ENCODE measurements at regions not wholly inside any gene's neighbourhood (a gene's known extent, or its start where the extent isn't known, plus 50 kb on each side); places are given as distances from the start of the nearest gene placed in this dataset.

DNA sequence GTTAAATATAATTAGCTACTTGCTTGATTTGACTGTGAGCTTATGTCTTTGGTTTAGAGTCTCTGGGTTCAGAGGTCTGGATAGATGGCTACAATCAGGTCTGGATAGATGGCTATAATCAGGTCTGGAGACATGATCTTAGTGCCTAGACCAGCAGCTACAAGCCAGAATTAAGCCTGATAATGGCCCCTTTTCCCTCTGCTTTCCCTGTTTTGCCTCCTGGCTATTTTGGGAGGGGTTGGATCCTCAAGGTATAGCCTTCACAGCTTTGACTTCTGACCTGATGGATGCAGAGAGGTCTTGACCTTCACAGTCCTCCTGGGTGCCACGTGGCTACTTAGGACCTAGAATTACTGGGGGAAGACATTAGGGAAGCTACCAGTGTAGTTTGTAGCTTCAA is 877.7 kb downstream of the GALC start:
- DNase-seq (no peak), ATAC-seq (no peak)
- no peaks in the 10 kb centered on the region for H3K36me3 ChIP-seq (replicated peaks in 1 of 2; ENCODE audit: insufficient read depth in 1 of 2, low read depth in 2 of 2)
- TF ChIP-seq, protein P1, sequence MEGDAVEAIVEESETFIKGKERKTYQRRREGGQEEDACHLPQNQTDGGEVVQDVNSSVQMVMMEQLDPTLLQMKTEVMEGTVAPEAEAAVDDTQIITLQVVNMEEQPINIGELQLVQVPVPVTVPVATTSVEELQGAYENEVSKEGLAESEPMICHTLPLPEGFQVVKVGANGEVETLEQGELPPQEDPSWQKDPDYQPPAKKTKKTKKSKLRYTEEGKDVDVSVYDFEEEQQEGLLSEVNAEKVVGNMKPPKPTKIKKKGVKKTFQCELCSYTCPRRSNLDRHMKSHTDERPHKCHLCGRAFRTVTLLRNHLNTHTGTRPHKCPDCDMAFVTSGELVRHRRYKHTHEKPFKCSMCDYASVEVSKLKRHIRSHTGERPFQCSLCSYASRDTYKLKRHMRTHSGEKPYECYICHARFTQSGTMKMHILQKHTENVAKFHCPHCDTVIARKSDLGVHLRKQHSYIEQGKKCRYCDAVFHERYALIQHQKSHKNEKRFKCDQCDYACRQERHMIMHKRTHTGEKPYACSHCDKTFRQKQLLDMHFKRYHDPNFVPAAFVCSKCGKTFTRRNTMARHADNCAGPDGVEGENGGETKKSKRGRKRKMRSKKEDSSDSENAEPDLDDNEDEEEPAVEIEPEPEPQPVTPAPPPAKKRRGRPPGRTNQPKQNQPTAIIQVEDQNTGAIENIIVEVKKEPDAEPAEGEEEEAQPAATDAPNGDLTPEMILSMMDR (IDR thresholded peaks at IDR 0.05) = no peak
- TF ChIP-seq POLR2A (IDR thresholded peaks at IDR 0.05) = no peak
- H3K27ac ChIP-seq = no peak overlapping the region
- H3K27me3 ChIP-seq = no peaks in the 10 kb centered on the region
- 65 to 71% methylated on average over 1 of the region's 1 CpG for WGBS, 2 donors
- no peaks in the 10 kb centered on the region for H3K4me1 ChIP-seq
- no peaks in the 10 kb centered on the region for H3K9me3 ChIP-seq
- H3K4me3 ChIP-seq = no peak overlapping the region
- intact Hi-C loops (cut with DNase I) = no loop called here

DNA sequence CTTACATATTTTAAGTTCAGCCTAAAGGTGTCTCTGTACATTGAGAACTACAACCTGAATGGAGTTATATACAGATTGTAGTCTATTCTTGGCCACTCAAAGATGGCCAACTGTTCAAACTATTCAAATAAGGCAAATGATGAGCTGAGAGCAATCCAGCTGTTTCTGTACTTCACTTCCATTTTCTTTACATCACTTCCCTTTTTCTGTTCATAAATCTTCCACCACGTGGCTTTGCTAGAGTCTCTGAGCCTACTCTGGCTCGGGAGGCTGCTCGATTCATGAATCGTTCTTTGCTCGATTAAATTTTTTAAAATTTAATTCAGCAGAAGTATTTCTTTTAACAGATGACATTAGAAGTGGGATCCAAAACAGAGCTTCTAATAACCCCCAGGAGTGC is 879.7 kb downstream of the GALC start:
- DNase-seq (no peak), ATAC-seq (no peak)
- Histone ChIP-seq H3K4me1 (no peaks in the 10 kb centered on the region), H3K27me3 (no peaks in the 10 kb centered on the region), H3K9me3 (no peaks in the 10 kb centered on the region), H3K27ac (no peak overlapping the region), H3K36me3 (replicated peaks in 1 of 2; ENCODE audit: insufficient read depth in 1 of 2, low read depth in 2 of 2) (no peaks in the 10 kb centered on the region), H3K4me3 (no peak overlapping the region)
- no peak for TF ChIP-seq POLR2A (IDR thresholded peaks at IDR 0.05)
- TF ChIP-seq, protein P1 (IDR thresholded peaks at IDR 0.05) = no peak
- WGBS, 2 donors = 76 to 81% methylated on average over 5 of the region's 5 CpGs
- intact Hi-C loops (cut with DNase I) = no loop called here

DNA sequence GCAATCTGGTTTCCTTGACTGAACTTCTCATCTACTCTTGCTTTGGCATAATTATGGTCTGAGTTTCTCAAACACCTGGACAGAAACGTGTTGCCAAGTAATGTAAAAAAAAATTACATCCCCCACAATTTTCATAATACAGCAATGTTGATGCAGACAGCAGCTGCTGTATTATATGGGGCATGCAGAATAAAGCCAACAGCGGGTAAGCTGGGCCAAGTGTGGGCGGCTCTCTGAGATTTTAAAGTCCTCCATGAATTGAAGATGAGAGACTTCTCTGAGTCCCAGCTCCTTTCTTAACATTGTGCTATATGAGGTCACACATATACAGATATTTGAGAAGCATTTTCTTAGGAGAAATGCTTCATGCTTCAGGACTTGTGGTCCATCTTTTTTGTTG is 881.2 kb downstream of the GALC start:
- intact Hi-C loops (cut with DNase I) = no loop called here
- Histone ChIP-seq H3K9me3 (no peaks in the 10 kb centered on the region), H3K4me1 (no peaks in the 10 kb centered on the region), H3K27me3 (no peaks in the 10 kb centered on the region), H3K27ac (no peak overlapping the region), H3K36me3 (replicated peaks in 1 of 2; ENCODE audit: insufficient read depth in 1 of 2, low read depth in 2 of 2) (no peaks in the 10 kb centered on the region), H3K4me3 (no peak overlapping the region)
- 76 to 80% methylated on average over 3 of the region's 3 CpGs for WGBS, 2 donors
- ATAC-seq = no peak
- no peak for TF ChIP-seq POLR2A (IDR thresholded peaks at IDR 0.05)
- TF ChIP-seq, protein P1 (IDR thresholded peaks at IDR 0.05) = no peak
- DNase-seq = no peak

DNA sequence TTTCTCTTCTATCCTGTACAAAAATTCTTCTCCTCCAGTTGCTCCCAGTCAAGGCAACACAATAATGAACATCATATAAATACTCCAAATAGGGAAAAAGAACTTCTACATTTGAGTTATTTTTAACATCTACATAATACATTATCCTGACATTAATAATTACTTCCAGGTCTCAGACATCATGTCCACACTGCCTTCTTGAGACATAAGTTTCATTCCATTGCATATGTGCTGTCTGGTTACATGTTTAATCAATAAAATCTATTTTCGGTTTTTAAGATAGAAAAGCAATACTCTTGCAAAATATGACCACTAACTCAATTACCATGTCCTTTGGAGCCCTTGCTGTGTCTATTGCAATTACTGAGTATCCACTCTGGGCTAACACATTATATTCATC is 881.9 kb downstream of the GALC start:
- H3K27ac ChIP-seq = no peak overlapping the region
- H3K4me3 ChIP-seq = no peak overlapping the region
- H3K27me3 ChIP-seq = no peaks in the 10 kb centered on the region
- no peaks in the 10 kb centered on the region for H3K9me3 ChIP-seq
- DNase-seq (no peak), ATAC-seq (no peak)
- intact Hi-C loops (cut with DNase I) = no loop called here
- TF ChIP-seq, protein P1 (IDR thresholded peaks at IDR 0.05) = no peak
- no peak for TF ChIP-seq POLR2A (IDR thresholded peaks at IDR 0.05)
- no peaks in the 10 kb centered on the region for H3K36me3 ChIP-seq (replicated peaks in 1 of 2; ENCODE audit: insufficient read depth in 1 of 2, low read depth in 2 of 2)
- 69 to 71% methylated on average over 1 of the region's 1 CpG for WGBS, 2 donors
- H3K4me1 ChIP-seq = no peaks in the 10 kb centered on the region

DNA sequence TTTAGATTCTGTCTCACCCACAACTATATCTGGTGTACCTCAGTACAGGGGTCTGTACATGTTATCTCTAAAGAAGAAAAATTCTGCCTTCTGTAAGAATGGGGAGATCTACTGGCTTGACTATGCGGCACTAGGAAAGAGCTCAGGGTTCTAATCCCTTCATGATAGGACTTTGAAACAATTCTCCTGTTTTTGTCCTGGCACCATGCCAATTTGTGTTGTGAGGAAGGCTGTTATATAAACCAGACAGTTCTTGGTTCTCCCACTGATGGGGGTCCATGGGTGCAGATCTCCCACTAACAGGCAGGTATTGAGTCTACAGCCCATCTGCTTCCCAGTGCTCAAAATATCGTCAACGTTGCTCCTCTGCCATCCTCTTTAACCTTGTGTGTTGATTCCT is 883.7 kb downstream of the GALC start:
- WGBS, 2 donors = 92 to 94% methylated on average over 3 of the region's 3 CpGs
- no peaks in the 10 kb centered on the region for H3K27me3 ChIP-seq
- ATAC-seq = no peak

More for the DNA sequence above, 883.7 kb downstream of the GALC start:
- Histone ChIP-seq H3K27ac (no peak overlapping the region), H3K9me3 (no peaks in the 10 kb centered on the region), H3K4me1 (no peaks in the 10 kb centered on the region), H3K4me3 (no peak overlapping the region), H3K36me3 (replicated peaks in 1 of 2; ENCODE audit: insufficient read depth in 1 of 2, low read depth in 2 of 2) (no peaks in the 10 kb centered on the region)
- no peak for DNase-seq
- TF ChIP-seq, protein P1 (IDR thresholded peaks at IDR 0.05) = no peak
- intact Hi-C loops (cut with DNase I) = no loop called here

All from body of pancreas (tissue), 4 donors.